Nephron progenitor cell (in vitro differentiated cells): ENCODE measurements at regions not wholly inside any gene's neighbourhood (a gene's known extent, or its start where the extent isn't known, plus 50 kb on each side); places are given as distances from the start of the nearest gene placed in this dataset.

Source experiments
- DNase-seq: peaks from one replicate; pipeline ENCODE4 v3.0.0; 2021
- H3K27ac Mint-ChIP-seq: 2 replicates; pipeline ENCODE4 v1.8.0; 2021; ENCODE audit warnings: mild to moderate bottlenecking, moderate library complexity, mixed read lengths
- H3K27me3 Mint-ChIP-seq: 2 replicates; pipeline ENCODE4 v1.8.0; 2021; ENCODE audit warnings: mild to moderate bottlenecking, low read depth, mixed read lengths; ENCODE audit not compliant: poor library complexity
- H3K36me3 Mint-ChIP-seq: 2 replicates; pipeline ENCODE4 v1.8.0; 2021; ENCODE audit warnings: low read depth, mixed read lengths
- H3K4me1 Mint-ChIP-seq: 2 replicates; pipeline ENCODE4 v1.8.0; 2021; ENCODE audit warnings: mixed read lengths
- H3K4me3 Mint-ChIP-seq: 2 replicates; pipeline ENCODE4 v1.8.0; 2021; ENCODE audit warnings: mild to moderate bottlenecking, moderate library complexity, mixed read lengths
- H3K9me3 Mint-ChIP-seq: 2 replicates; pipeline ENCODE4 v1.8.0; 2021; ENCODE audit warnings: mild to moderate bottlenecking, moderate library complexity, mixed read lengths
- CTCF ChIP-seq: fragments of 200-600 bp; sonication (generic); IDR thresholded peaks from 2 replicates; pipeline ENCODE4 v1.5.0; 2021; ENCODE audit warnings: antibody characterized with exemption

GRCh38 chr7:89477991-89478390 lies 676.3 kb upstream of the STEAP1 start:
- Mint-ChIP-seq H3K4me1 (no peaks in the 10 kb centered on the region), H3K27ac (no peak overlapping the region), H3K36me3 (no peaks in the 10 kb centered on the region), H3K27me3 (peaks cover 4% of the 10 kb centered on the region), H3K4me3 (no peak overlapping the region), H3K9me3 (no peaks in the 10 kb centered on the region)
- DNase-seq: no peak
- TF ChIP-seq CTCF: no peak

GRCh38 chr7:89495704-89496103 lies 658.6 kb upstream of the STEAP1 start:
- DNase-seq: no peak
- Mint-ChIP-seq H3K9me3 (no peaks in the 10 kb centered on the region), H3K36me3 (no peaks in the 10 kb centered on the region), H3K27me3 (peaks cover 12% of the 10 kb centered on the region), H3K27ac (no peak overlapping the region), H3K4me1 (no peaks in the 10 kb centered on the region), H3K4me3 (no peak overlapping the region)
- no peak for TF ChIP-seq CTCF

GRCh38 chr7:89500084-89500483 lies 654.2 kb upstream of the STEAP1 start:
- no peak for TF ChIP-seq CTCF
- DNase-seq: no peak
- no peaks in the 10 kb centered on the region for H3K9me3 Mint-ChIP-seq
- no peaks in the 10 kb centered on the region for H3K36me3 Mint-ChIP-seq
- H3K27me3 Mint-ChIP-seq: peaks cover 14% of the 10 kb centered on the region
- no peak overlapping the region for H3K4me3 Mint-ChIP-seq
- H3K27ac Mint-ChIP-seq: no peak overlapping the region
- no peaks in the 10 kb centered on the region for H3K4me1 Mint-ChIP-seq

- Mint-ChIP-seq H3K27me3 (peaks cover 2% of the 10 kb centered on the region), H3K4me1 (no peaks in the 10 kb centered on the region), H3K9me3 (no peaks in the 10 kb centered on the region), H3K4me3 (no peak overlapping the region), H3K27ac (no peak overlapping the region), H3K36me3 (no peaks in the 10 kb centered on the region)
- no peak for DNase-seq
- TF ChIP-seq CTCF: no peak
Observed at GRCh38 chr7:89503281-89503680, 651.0 kb upstream of the STEAP1 start.

- H3K4me3 Mint-ChIP-seq: no peak overlapping the region
- DNase-seq: no peak
- H3K27me3 Mint-ChIP-seq: peaks cover 2% of the 10 kb centered on the region
- no peaks in the 10 kb centered on the region for H3K9me3 Mint-ChIP-seq
- TF ChIP-seq CTCF: no peak
- no peak overlapping the region for H3K27ac Mint-ChIP-seq
- H3K4me1 Mint-ChIP-seq: no peaks in the 10 kb centered on the region
- no peaks in the 10 kb centered on the region for H3K36me3 Mint-ChIP-seq
Observed at GRCh38 chr7:89507034-89507433, 647.2 kb upstream of the STEAP1 start.

- no peaks in the 10 kb centered on the region for H3K27me3 Mint-ChIP-seq
- H3K27ac Mint-ChIP-seq: no peak overlapping the region
- TF ChIP-seq CTCF: no peak
- H3K36me3 Mint-ChIP-seq: no peaks in the 10 kb centered on the region
- H3K9me3 Mint-ChIP-seq: peaks cover 3% of the 10 kb centered on the region
- DNase-seq: no peak
- no peak overlapping the region for H3K4me3 Mint-ChIP-seq
- no peaks in the 10 kb centered on the region for H3K4me1 Mint-ChIP-seq
Observed at GRCh38 chr7:89511900-89512299, 642.4 kb upstream of the STEAP1 start.
